IPS DF 4.7 (cell line): ENCODE measurements at regions not wholly inside any gene's neighbourhood (a gene's known extent, or its start where the extent isn't known, plus 50 kb on each side); places are given as distances from the start of the nearest gene placed in this dataset.

Experiments used
- DNase-seq: peaks from one replicate; pipeline ENCODE4 v3.0.0-alpha.2; 2013; ENCODE audit warnings: low spot score; ENCODE audit errors: extremely low read depth

- DNase-seq = no peak
Observed at GRCh38 chr20:50258790-50259483, 68.3 kb downstream of the CEBPB start.

GRCh38 chr20:50259705-50260478 is 69.3 kb downstream of the CEBPB start:
- DNase-seq = no peak

- DNase-seq = no peak
Observed at GRCh38 chr20:50260479-50261221, 70.0 kb downstream of the CEBPB start.

GRCh38 chr20:50261471-50262212 is 71.0 kb downstream of the CEBPB start:
- no peak for DNase-seq

- no peak for DNase-seq
Observed at GRCh38 chr20:50263831-50264230, 73.2 kb downstream of the CEBPB start.

GRCh38 chr20:50264534-50265145 is 74.0 kb downstream of the CEBPB start:
- DNase-seq = no peak

- DNase-seq = no peak
Observed at GRCh38 chr20:50265245-50265946, 74.8 kb downstream of the CEBPB start.

- no peak for DNase-seq
Observed at GRCh38 chr20:50266293-50267040, 75.8 kb downstream of the CEBPB start.

- no peak for DNase-seq
Observed at GRCh38 chr20:50267041-50267865, 76.6 kb downstream of the CEBPB start.

GRCh38 chr20:50267866-50268219 is 77.2 kb downstream of the CEBPB start:
- DNase-seq = no peak

- no peak for DNase-seq
Observed at GRCh38 chr20:50269091-50270033, 78.7 kb downstream of the CEBPB start.

- no peak for DNase-seq
Observed at GRCh38 chr20:50270034-50270395, 79.4 kb downstream of the CEBPB start.

- no peak for DNase-seq
Observed at GRCh38 chr20:50270569-50270968, 79.9 kb downstream of the CEBPB start.

- no peak for DNase-seq
Observed at GRCh38 chr20:50271176-50271575, 80.5 kb downstream of the CEBPB start.

GRCh38 chr20:50271612-50272011 is 81.0 kb downstream of the CEBPB start:
- no peak for DNase-seq

- no peak for DNase-seq
Observed at GRCh38 chr20:50272030-50272723, 81.5 kb downstream of the CEBPB start.

GRCh38 chr20:50272724-50273446 is 82.3 kb downstream of the CEBPB start:
- no peak for DNase-seq
